Kidney epithelial cell (primary cell): ENCODE measurements at regions not wholly inside any gene's neighbourhood (a gene's known extent, or its start where the extent isn't known, plus 50 kb on each side); places are given as distances from the start of the nearest gene placed in this dataset.
A peak's percentile ranks its signal among the peaks of the same experiment; 100 is the strongest.

Experiments used
- DNase-seq: peaks from one replicate; pipeline ENCODE4 v3.0.0-alpha.2; 2010; ENCODE audit warnings: low read depth
- H3K27me3 ChIP-seq: 2 replicates; pipeline ENCODE4 v1.6.0; 2011; ENCODE audit warnings: low read length; ENCODE audit not compliant: control insufficient read depth, insufficient read depth
- H3K36me3 ChIP-seq: 2 replicates; pipeline ENCODE4 v1.5.1; 2011; ENCODE audit warnings: low read length; ENCODE audit not compliant: control insufficient read depth, insufficient read depth
- H3K4me3 ChIP-seq: 2 replicates; pipeline ENCODE4 v1.5.1; 2011; ENCODE audit warnings: low read depth, mild to moderate bottlenecking, control low read depth, low read length
- TF ChIP-seq, protein P1 (sequence below): IDR thresholded peaks from 2 replicates; pipeline ENCODE4 v1.5.1; 2011; ENCODE audit warnings: mild to moderate bottlenecking, moderate library complexity, low read length, control low read depth, inconsistent platforms; ENCODE audit not compliant: insufficient read depth, poor library complexity, severe bottlenecking

DNA sequence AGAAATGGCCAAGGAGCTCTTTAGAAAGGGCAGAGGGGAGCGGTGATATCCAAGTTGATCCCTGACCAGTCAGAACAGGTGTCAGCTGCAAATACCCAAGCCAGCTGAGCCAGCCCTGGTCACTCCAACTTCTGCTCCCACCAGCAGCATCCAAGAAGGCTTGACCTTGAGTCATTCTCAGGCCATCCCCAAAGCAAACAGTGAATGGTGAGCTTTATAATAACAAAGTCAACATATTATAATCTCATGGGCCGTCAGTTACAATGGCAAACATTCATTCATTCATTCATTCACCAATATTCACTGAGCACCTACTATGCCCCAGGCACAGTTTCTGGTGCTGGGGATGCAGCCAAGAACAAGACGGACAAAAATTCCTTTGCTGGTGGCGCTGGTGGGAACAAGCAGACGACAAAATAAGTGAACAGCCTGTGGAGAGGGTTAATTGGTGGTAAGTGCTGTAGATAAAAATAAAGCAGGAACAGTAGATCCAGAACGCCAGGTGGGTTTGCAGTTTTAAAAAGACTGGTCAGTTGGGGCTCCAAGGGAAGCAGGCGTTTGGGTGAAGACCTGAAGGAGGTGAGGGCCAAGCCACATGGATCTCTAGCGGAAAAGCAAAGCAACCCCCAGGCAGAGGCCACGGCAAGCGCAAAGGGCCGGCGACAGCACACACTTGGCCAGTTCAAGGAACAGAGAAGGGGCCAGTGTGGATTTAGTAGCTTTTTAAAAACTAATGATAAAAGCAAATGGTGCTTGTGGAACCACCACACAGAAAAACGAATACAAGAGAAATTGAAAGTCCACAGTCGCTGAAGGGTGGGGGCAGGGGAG is 131.8 kb upstream of the PTPN1 start:
- TF ChIP-seq, protein P1, sequence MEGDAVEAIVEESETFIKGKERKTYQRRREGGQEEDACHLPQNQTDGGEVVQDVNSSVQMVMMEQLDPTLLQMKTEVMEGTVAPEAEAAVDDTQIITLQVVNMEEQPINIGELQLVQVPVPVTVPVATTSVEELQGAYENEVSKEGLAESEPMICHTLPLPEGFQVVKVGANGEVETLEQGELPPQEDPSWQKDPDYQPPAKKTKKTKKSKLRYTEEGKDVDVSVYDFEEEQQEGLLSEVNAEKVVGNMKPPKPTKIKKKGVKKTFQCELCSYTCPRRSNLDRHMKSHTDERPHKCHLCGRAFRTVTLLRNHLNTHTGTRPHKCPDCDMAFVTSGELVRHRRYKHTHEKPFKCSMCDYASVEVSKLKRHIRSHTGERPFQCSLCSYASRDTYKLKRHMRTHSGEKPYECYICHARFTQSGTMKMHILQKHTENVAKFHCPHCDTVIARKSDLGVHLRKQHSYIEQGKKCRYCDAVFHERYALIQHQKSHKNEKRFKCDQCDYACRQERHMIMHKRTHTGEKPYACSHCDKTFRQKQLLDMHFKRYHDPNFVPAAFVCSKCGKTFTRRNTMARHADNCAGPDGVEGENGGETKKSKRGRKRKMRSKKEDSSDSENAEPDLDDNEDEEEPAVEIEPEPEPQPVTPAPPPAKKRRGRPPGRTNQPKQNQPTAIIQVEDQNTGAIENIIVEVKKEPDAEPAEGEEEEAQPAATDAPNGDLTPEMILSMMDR = no peak
- no peaks in the 10 kb centered on the region for H3K36me3 ChIP-seq

GRCh38 chr20:50379049-50379990 is 130.9 kb upstream of the PTPN1 start:
- no peak for DNase-seq
- Histone ChIP-seq H3K4me3 (no peak overlapping the region), H3K36me3 (no peaks in the 10 kb centered on the region), H3K27me3 (no peaks in the 10 kb centered on the region)
- TF ChIP-seq, protein P1 = no peak

More for the DNA sequence above, 131.8 kb upstream of the PTPN1 start:
- no peak overlapping the region for H3K4me3 ChIP-seq
- DNase-seq = no peak
- H3K27me3 ChIP-seq = no peaks in the 10 kb centered on the region

DNA sequence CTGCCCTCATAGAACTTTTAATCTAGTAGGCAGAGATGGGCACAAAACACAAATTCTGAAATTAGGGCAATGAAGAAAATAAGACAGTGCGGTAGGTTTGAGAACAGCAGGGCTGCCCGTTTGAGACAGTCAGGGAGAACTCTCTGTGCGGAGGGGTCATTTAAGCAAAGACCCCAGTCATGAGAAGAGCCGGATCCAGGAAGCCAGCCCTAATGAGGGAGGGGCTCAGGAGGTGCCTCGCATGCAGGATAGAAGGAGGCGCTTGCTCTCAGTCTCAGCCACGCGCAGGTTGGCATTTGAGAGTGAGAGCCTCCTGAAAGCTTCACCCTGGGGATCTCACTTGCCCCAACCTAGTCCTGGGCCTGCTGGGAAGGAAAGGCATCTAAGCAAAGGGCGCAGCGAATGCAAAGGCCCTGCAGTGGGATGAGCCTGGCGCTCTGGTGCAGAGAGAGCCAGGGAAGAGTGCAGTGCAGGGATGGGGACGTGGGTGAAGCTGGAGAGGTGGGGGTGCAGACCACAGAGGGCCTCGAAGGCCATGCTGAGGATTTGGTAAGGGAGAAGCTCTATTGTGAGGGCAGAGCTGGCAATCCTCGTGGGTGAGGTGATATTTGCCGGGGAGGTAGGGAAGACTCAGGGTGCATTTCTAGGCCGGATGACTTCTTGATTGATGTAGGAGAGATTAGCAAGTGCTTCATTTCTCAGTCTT is 130.0 kb upstream of the PTPN1 start:
- Histone ChIP-seq H3K36me3 (no peaks in the 10 kb centered on the region), H3K4me3 (no peak overlapping the region), H3K27me3 (no peaks in the 10 kb centered on the region)
- TF ChIP-seq, protein P1 = no peak
- no peak for DNase-seq

DNA sequence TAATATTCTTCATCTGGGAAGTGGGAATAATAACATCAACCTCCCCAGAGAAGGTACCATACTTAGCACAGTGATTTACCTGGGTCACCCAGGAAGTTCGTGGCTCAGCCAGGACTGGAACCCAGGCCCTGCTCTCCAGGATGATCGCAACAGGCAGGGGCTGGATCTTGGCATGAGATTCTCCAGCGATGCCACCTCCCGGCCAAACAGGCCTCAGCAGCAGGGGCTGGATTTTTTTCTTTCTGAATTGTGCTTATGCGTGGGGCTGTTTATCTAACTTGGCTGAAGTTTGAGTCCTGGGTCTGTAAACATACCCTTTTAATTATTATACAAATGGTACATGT is 129.5 kb upstream of the PTPN1 start:
- DNase-seq = no peak
- TF ChIP-seq, protein P1 = peak; percentile 25
- H3K36me3 ChIP-seq = no peaks in the 10 kb centered on the region
- no peak overlapping the region for H3K4me3 ChIP-seq
- H3K27me3 ChIP-seq = no peaks in the 10 kb centered on the region

DNA sequence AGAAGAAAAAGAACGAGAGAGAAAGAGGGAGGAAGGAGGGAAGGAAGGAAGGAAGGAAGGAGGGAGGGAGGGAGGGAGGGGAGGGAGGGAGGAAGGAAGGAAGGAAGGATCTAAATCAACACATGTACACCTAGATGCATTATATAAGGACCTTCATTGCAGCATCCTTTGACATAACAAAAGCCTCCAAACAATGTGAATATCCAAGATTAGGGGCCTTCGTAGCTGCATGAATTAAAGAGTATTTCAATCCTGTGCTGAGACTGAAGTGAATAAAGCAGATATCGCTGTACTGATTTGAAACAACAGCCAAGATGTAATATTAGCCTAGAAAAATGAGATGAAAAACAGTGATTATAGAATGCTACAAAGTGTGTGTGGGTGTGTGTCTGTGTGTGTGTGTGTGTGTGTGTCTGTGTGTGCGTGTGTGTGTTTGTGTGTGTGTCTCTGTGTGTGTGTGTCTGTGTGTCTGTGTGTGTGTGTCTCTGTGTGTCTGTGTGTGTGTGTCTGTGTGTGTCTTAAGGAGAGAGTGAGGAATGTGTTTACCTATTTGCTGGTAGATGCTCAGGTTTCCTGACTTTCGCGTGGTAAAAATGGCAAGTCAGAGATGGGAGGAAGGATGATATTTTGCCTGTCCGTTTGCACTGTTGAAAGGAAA is 129.0 kb upstream of the PTPN1 start:
- H3K4me3 ChIP-seq = no peak overlapping the region
- no peak for DNase-seq
- no peaks in the 10 kb centered on the region for H3K36me3 ChIP-seq
- TF ChIP-seq, protein P1 = no peak
- H3K27me3 ChIP-seq = no peaks in the 10 kb centered on the region
